GM12878 (cell line): ENCODE measurements at regions not wholly inside any gene's neighbourhood (a gene's known extent, or its start where the extent isn't known, plus 50 kb on each side); places are given as distances from the start of the nearest gene placed in this dataset.

ENCODE experiments used
- KDM1A ChIP-seq: fragments of 200-600 bp; sonication (generic); IDR thresholded peaks from 2 replicates; pipeline ENCODE4 v1.6.1; 2016; ENCODE audit warnings: borderline replicate concordance
- NFIC ChIP-seq: IDR thresholded peaks from 2 replicates; pipeline ENCODE4 v1.6.1; 2012; ENCODE audit warnings: low read depth, mild to moderate bottlenecking, inconsistent platforms, low read length, moderate library complexity
- NFYA ChIP-seq: IDR thresholded peaks from 2 replicates; pipeline ENCODE4 v1.6.1; 2011; ENCODE audit warnings: low read depth, mild to moderate bottlenecking, low read length, improper control_type of control experiment, borderline replicate concordance
- YY1 ChIP-seq: IDR thresholded peaks from 2 replicates; pipeline ENCODE4 v1.6.1; 2011; ENCODE audit warnings: low read depth, mild to moderate bottlenecking, low read length
- ZNF274 ChIP-seq: IDR thresholded peaks from one replicate; pipeline ENCODE4 v1.8.0; 2011; ENCODE audit not compliant: insufficient read length, insufficient read depth
- TF ChIP-seq, protein P1 (sequence below), 3 experiments: IDR thresholded peaks in 2 of 3; conservative IDR thresholded peaks in 1 of 3; 2 replicates each; pipeline ENCODE4 v1.5.1; 2011; ENCODE audit warnings: low read depth in 3 of 3, low read length in 3 of 3, mild to moderate bottlenecking in 3 of 3, control low read depth in 2 of 3, moderate library complexity in 2 of 3, inconsistent platforms in 1 of 3, mixed read lengths in 1 of 3; ENCODE audit not compliant: control insufficient read depth in 2 of 3, insufficient read depth in 1 of 3; ENCODE audit errors: extremely low read depth in 1 of 3

DNA sequence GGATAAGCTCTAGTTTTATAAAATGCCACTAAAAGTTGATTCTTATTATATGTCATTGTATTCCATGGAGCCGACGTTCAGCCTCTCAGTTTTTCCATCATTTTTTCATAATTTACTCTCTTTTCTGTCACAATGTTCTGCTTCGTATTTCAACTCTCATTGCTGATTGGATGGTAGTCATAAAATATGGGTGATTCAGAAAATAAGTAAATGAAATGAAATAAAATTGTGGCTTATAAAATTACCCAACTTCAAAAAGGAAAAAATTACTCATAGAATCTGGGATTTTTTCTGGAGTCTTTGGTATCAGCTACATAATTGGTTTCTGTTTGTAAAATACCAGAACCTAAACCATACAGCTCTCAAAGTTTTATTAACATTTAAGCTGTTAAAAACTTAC lies 139.7 kb upstream of the ITGA4 start:
- no peak for TF ChIP-seq ZNF274
- no peak for TF ChIP-seq KDM1A
- no peak for TF ChIP-seq NFYA
- TF ChIP-seq, protein P1, sequence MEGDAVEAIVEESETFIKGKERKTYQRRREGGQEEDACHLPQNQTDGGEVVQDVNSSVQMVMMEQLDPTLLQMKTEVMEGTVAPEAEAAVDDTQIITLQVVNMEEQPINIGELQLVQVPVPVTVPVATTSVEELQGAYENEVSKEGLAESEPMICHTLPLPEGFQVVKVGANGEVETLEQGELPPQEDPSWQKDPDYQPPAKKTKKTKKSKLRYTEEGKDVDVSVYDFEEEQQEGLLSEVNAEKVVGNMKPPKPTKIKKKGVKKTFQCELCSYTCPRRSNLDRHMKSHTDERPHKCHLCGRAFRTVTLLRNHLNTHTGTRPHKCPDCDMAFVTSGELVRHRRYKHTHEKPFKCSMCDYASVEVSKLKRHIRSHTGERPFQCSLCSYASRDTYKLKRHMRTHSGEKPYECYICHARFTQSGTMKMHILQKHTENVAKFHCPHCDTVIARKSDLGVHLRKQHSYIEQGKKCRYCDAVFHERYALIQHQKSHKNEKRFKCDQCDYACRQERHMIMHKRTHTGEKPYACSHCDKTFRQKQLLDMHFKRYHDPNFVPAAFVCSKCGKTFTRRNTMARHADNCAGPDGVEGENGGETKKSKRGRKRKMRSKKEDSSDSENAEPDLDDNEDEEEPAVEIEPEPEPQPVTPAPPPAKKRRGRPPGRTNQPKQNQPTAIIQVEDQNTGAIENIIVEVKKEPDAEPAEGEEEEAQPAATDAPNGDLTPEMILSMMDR (IDR thresholded peaks at IDR 0.05 in 2 of 3, conservative IDR thresholded peaks at IDR 0.05 in 1 of 3; ENCODE audit: control insufficient read depth in 2 of 3, extremely low read depth in 1 of 3, insufficient read depth in 1 of 3, low read depth in 3 of 3, low read length in 3 of 3): no peak
- no peak for TF ChIP-seq NFIC
- no peak for TF ChIP-seq YY1
